HG03159 (cell line): ENCODE measurements at regions not wholly inside any gene's neighbourhood (a gene's known extent, or its start where the extent isn't known, plus 50 kb on each side); places are given as distances from the start of the nearest gene placed in this dataset.
"Not testable (repeated sequence)": the region's sequence is repeated elsewhere in the genome, so short reads cannot be mapped to it uniquely, and the experiment has no call there.

ENCODE experiments used
- ATAC-seq: cut with Tn5 transposase; IDR thresholded peaks from one replicate; pipeline ENCODE4 v1.9.1; 2021; ENCODE audit warnings: mild to moderate bottlenecking, moderate library complexity; ENCODE audit not compliant: unreplicated experiment

- peak; percentile 94 for ATAC-seq
These were observed 99.1 kb upstream of the NAP1L1 start for GRCh38 chr12:76183459-76184186.

- no peak for ATAC-seq
These were observed 96.2 kb upstream of the NAP1L1 start for GRCh38 chr12:76180401-76181277.

- ATAC-seq = no peak
These were observed 94.0 kb upstream of the NAP1L1 start for GRCh38 chr12:76178452-76178851.

- ATAC-seq = no peak
These were observed 93.3 kb upstream of the NAP1L1 start for GRCh38 chr12:76177821-76178220.

- ATAC-seq = no peak
These were observed 92.5 kb upstream of the NAP1L1 start for GRCh38 chr12:76176940-76177339.

GRCh38 chr12:76175946-76176345, 91.5 kb upstream of the NAP1L1 start:
- not testable (repeated sequence) for ATAC-seq

GRCh38 chr12:76173756-76174155, 89.3 kb upstream of the NAP1L1 start:
- no peak for ATAC-seq

GRCh38 chr12:76158518-76159321, 74.2 kb upstream of the NAP1L1 start:
- ATAC-seq = peak; percentile 96

- ATAC-seq = no peak
These were observed 72.2 kb upstream of the NAP1L1 start for GRCh38 chr12:76156726-76157125.

- ATAC-seq = no peak
These were observed 71.8 kb upstream of the NAP1L1 start for GRCh38 chr12:76156314-76156713.

GRCh38 chr12:76155157-76155670, 70.7 kb upstream of the NAP1L1 start:
- ATAC-seq = no peak

- ATAC-seq = no peak
These were observed 69.1 kb upstream of the NAP1L1 start for GRCh38 chr12:76153616-76154015.

GRCh38 chr12:76152181-76152807, 67.8 kb upstream of the NAP1L1 start:
- peak; percentile 86 for ATAC-seq

- ATAC-seq = no peak
These were observed 59.7 kb upstream of the NAP1L1 start for GRCh38 chr12:76144245-76144549.

GRCh38 chr12:76143343-76144244, 59.1 kb upstream of the NAP1L1 start:
- ATAC-seq = peak; percentile 97

- no peak for ATAC-seq
These were observed 57.8 kb upstream of the NAP1L1 start for GRCh38 chr12:76142305-76142704.

GRCh38 chr12:76138656-76139055, 54.2 kb upstream of the NAP1L1 start:
- ATAC-seq = no peak

- no peak for ATAC-seq
These were observed 53.1 kb upstream of the NAP1L1 start for GRCh38 chr12:76137606-76138005.

- no peak for ATAC-seq
These were observed 51.0 kb upstream of the NAP1L1 start for GRCh38 chr12:76135456-76135855.
